BJ (cell line): ENCODE measurements at regions not wholly inside any gene's neighbourhood (a gene's known extent, or its start where the extent isn't known, plus 50 kb on each side); places are given as distances from the start of the nearest gene placed in this dataset.

Source experiments
- CTCF ChIA-PET: fragments of 350-600 bp; formaldehyde crosslinking; extraction: SDS; loops from one replicate; lab custom pipeline; 2021; ENCODE audit warnings: antibody characterized with exemption, inconsistent platforms; lab: Yijun Ruan, JAX
- POLR2A ChIA-PET: fragments of 300-600 bp; sonication (Branson Sonifier 250); formaldehyde crosslinking; extraction: SDS; loops from one replicate; lab custom pipeline; 2021; ENCODE audit warnings: antibody characterized with exemption; lab: Charles Lee
- DNase-seq: peaks from one replicate; pipeline ENCODE4 v3.0.0-alpha.2; 2011; ENCODE audit warnings: low read depth
- H3K27me3 ChIP-seq: 2 replicates; pipeline ENCODE4 v1.6.0; 2011; ENCODE audit warnings: low read length; ENCODE audit not compliant: control insufficient read depth, insufficient read depth
- H3K36me3 ChIP-seq: 2 replicates; pipeline ENCODE4 v1.5.1; 2011; ENCODE audit warnings: low read length; ENCODE audit not compliant: control insufficient read depth, insufficient read depth
- H3K4me3 ChIP-seq: 2 replicates; pipeline ENCODE4 v1.5.1; 2011; ENCODE audit warnings: low read depth, mild to moderate bottlenecking, control low read depth, low read length
- CTCF ChIP-seq: IDR thresholded peaks from 2 replicates; pipeline ENCODE4 v1.5.1; 2011; ENCODE audit warnings: low read depth, mild to moderate bottlenecking, control low read depth, inconsistent platforms, low read length, moderate library complexity; ENCODE audit not compliant: insufficient read depth

DNA sequence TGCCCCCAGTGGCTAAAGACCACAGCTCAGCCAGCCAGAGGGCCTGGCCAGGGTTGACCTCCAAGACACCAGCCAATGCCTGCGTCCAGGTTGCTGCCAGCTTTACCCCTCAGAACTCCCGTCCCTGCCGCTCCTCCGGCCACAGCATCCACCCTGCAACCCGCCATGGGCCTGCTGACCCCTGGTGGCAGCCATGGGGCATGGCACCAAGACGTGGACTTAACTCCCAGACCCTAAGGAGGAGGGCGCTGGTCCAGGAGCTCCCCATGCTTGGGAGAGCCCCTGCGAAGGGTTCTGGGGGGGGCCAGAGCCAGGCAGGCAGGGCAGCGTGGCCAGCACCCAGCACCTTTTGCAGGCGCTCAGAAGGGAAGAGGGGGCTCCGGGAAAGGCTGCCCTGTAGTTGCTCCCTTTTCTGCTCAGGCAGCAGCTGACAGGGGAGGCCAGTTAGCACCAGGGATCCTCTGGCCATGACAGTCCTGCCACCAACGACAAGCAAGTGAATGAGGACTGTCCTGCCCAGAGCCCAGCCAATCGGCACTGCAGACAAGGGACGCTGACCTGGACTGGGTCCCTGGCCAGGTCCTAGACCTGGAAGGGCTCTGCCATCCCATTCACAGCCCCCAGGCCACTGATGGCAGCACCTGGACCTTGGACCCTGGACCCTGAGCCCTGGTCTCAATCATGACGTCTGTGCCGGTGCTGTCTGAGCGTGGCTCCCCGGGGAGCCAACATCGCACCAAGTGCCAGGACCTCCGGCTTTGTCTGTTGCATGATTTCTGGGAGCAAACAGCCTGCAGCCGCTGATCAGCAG lies 246.2 kb downstream of the NPHP4 start:
- DNase-seq, result no peak
- TF ChIP-seq CTCF, result peak; percentile 86
- H3K4me3 ChIP-seq, result no peak overlapping the region
- H3K36me3 ChIP-seq, result no peaks in the 10 kb centered on the region
- no peaks in the 10 kb centered on the region for H3K27me3 ChIP-seq
- POLR2A ChIA-PET, result no interaction called here
- CTCF ChIA-PET, result interaction anchor here (0.5 to 1.8 kb wide), 4 partner anchors 9 to 1337 kb away, joined by 3 to 7 read pairs (median 3); no protein-coding TSS in a partner anchor

- no peaks in the 10 kb centered on the region for H3K27me3 ChIP-seq
- no peaks in the 10 kb centered on the region for H3K36me3 ChIP-seq
- no peak overlapping the region for H3K4me3 ChIP-seq
- CTCF ChIA-PET, result interaction anchor here (0.5 to 1.8 kb wide), 3 partner anchors 9 to 1337 kb away, joined by 3 to 7 read pairs (median 3); no protein-coding TSS in a partner anchor
- POLR2A ChIA-PET, result no interaction called here
- DNase-seq, result no peak
- TF ChIP-seq CTCF, result no peak
Measured at GRCh38 chr1:5744911-5745799, 247.1 kb downstream of the NPHP4 start.

- TF ChIP-seq CTCF, result no peak
- Histone ChIP-seq H3K27me3 (no peaks in the 10 kb centered on the region), H3K36me3 (no peaks in the 10 kb centered on the region), H3K4me3 (no peak overlapping the region)
- DNase-seq, result no peak
- ChIA-PET POLR2A (no interaction called here), CTCF (interaction anchor here (1.8 kb wide), 2 partner anchors 10 to 16 kb away, joined by 3 to 7 read pairs; no protein-coding TSS in a partner anchor)
Measured at GRCh38 chr1:5744341-5744740, 247.9 kb downstream of the NPHP4 start.

DNA sequence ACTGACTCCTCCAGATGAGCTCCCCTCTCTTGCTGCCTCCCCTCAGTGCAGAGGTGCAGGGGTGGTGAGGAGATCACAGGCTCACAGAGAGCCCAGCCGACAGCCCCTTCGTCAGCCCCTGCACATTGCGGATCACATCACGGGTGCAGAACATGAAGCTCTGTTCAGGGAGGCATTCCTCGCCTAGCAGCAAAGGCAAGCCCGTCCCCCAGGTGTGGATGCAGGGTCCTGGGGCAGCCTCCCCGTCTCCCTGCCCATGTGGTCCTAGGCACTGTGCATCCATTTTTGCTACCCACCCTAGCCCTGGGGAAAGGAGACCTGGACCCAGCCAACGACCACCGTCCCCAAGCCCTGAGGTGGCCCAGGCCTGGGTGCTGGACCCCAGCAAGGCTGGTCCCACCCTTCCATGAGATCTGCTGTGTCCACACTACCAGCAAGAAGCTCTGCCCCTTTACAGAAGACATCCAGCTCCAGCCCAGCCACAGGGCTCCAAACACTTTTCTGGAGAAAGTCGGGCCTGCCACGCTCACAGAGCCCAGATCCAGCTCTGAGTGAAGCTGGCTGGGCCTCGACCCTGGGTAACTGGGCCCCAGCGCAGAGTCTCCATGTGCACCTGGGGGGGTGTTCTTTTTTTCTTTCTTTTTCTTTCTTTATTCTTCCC lies 248.7 kb downstream of the NPHP4 start:
- Histone ChIP-seq H3K36me3 (no peaks in the 10 kb centered on the region), H3K27me3 (no peaks in the 10 kb centered on the region), H3K4me3 (no peak overlapping the region)
- DNase-seq, result no peak
- CTCF ChIA-PET, result interaction anchor here (0.6 kb wide), 1 partner anchor 614 kb away, joined by 3 read pairs; no protein-coding TSS in a partner anchor
- TF ChIP-seq CTCF, result no peak
- POLR2A ChIA-PET, result no interaction called here
